ENCODE measurements at regions not wholly inside any gene's neighbourhood (a gene's known extent, or its start where the extent isn't known, plus 50 kb on each side); places are given as distances from the start of the nearest gene placed in this dataset.

DNA sequence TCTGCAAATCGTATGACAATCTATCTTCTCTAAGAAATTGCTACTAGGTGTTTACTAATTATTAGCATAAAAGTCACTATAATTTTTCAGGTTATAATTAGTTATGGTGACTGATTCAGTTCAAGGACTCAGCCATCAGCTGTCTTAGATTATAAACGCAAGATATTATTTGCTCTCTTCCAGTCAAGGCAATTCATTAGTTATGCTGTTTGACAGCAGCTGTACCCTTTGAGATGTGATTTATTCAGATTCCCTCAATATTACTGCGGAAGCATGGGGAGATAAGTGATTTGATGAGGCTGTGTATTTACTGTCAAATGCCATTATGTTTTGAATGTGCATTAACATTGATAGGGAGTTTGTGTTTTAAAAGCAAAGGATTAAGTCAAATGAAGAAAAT lies 558.9 kb upstream of the FSIP2 start (continued):
- TF ChIP-seq, protein P1, sequence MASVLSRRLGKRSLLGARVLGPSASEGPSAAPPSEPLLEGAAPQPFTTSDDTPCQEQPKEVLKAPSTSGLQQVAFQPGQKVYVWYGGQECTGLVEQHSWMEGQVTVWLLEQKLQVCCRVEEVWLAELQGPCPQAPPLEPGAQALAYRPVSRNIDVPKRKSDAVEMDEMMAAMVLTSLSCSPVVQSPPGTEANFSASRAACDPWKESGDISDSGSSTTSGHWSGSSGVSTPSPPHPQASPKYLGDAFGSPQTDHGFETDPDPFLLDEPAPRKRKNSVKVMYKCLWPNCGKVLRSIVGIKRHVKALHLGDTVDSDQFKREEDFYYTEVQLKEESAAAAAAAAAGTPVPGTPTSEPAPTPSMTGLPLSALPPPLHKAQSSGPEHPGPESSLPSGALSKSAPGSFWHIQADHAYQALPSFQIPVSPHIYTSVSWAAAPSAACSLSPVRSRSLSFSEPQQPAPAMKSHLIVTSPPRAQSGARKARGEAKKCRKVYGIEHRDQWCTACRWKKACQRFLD (CRISPR knock-in tag; IDR thresholded peaks at IDR 0.05): no peak
- TF ChIP-seq CBX3 (IDR thresholded peaks at IDR 0.05; ENCODE audit: borderline replicate concordance in 1 of 2, low read length in 2 of 2): no peak
- TF ChIP-seq REST (IDR thresholded peaks at IDR 0.05; ENCODE audit: borderline replicate concordance): no peak
- TF ChIP-seq REST (CRISPR knock-in tag; IDR thresholded peaks at IDR 0.05; ENCODE audit: low read depth): no peak
- TF ChIP-seq TARDBP (IDR thresholded peaks at IDR 0.05): no peak
- no peak for TF ChIP-seq CBFA2T2 (conservative IDR thresholded peaks at IDR 0.05)
- no peak for TF ChIP-seq MEIS2 (IDR thresholded peaks at IDR 0.05; ENCODE audit: partially characterized antibody)
- TF ChIP-seq STAT5B (CRISPR knock-in tag; IDR thresholded peaks at IDR 0.05): no peak
- TF ChIP-seq DEAF1 (CRISPR knock-in tag; IDR thresholded peaks at IDR 0.05): no peak
- no peak for TF ChIP-seq NR2F6 (CRISPR knock-in tag; IDR thresholded peaks at IDR 0.05)
